ENCODE measurements at regions not wholly inside any gene's neighbourhood (a gene's known extent, or its start where the extent isn't known, plus 50 kb on each side); places are given as distances from the start of the nearest gene placed in this dataset.

DNA sequence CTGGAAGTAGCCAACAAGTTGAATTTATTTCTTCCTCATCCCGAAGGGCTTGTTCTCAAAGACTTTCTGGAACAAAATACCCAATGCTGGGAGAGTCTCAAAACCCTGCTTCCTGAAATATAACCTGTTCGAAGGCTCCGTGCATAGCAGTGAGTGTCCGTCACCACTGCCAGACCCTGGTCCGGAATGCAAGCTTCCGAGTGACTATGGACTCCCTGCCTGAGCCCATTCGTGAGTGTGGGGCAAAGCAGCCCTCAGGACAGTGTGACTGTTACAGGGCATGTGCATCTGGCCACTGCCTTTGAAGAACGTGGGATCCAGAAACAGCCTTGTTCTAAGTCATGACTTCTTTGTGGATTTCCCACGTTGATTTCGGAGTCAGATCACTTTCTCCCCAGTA is 214.5 kb upstream of the IGF1R start:
- TF ChIP-seq, protein P1, sequence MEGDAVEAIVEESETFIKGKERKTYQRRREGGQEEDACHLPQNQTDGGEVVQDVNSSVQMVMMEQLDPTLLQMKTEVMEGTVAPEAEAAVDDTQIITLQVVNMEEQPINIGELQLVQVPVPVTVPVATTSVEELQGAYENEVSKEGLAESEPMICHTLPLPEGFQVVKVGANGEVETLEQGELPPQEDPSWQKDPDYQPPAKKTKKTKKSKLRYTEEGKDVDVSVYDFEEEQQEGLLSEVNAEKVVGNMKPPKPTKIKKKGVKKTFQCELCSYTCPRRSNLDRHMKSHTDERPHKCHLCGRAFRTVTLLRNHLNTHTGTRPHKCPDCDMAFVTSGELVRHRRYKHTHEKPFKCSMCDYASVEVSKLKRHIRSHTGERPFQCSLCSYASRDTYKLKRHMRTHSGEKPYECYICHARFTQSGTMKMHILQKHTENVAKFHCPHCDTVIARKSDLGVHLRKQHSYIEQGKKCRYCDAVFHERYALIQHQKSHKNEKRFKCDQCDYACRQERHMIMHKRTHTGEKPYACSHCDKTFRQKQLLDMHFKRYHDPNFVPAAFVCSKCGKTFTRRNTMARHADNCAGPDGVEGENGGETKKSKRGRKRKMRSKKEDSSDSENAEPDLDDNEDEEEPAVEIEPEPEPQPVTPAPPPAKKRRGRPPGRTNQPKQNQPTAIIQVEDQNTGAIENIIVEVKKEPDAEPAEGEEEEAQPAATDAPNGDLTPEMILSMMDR (IDR thresholded peaks at IDR 0.05; ENCODE audit: low read length), result no peak
- TF ChIP-seq EZH2 (IDR thresholded peaks at IDR 0.05; ENCODE audit: borderline replicate concordance, low read length), result no peak
